ENCODE measurements at regions not wholly inside any gene's neighbourhood (a gene's known extent, or its start where the extent isn't known, plus 50 kb on each side); places are given as distances from the start of the nearest gene placed in this dataset.

DNA sequence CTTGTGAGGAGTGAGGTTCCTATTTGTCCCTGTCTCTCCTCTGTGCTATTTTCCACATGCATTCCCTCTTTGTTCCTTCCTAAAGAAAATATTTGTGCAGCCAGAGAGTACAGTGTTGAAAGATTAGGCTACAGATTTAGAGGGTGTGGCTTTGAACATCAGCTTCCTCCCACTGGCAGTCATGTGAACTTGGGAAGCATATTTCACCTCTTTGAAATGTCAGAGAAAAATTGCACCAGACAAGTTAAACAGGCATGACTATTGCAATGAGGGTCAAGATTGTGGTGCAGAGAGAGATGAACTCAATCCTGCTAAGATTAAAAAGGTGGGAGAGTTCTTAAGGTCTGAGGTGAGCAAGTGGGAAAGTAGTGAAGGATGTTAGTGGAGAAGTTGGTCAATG, 641.0 kb downstream of the DNAH5 start:
- no peak for TF ChIP-seq POLR2A (IDR thresholded peaks at IDR 0.05)
- TF ChIP-seq, protein P1, sequence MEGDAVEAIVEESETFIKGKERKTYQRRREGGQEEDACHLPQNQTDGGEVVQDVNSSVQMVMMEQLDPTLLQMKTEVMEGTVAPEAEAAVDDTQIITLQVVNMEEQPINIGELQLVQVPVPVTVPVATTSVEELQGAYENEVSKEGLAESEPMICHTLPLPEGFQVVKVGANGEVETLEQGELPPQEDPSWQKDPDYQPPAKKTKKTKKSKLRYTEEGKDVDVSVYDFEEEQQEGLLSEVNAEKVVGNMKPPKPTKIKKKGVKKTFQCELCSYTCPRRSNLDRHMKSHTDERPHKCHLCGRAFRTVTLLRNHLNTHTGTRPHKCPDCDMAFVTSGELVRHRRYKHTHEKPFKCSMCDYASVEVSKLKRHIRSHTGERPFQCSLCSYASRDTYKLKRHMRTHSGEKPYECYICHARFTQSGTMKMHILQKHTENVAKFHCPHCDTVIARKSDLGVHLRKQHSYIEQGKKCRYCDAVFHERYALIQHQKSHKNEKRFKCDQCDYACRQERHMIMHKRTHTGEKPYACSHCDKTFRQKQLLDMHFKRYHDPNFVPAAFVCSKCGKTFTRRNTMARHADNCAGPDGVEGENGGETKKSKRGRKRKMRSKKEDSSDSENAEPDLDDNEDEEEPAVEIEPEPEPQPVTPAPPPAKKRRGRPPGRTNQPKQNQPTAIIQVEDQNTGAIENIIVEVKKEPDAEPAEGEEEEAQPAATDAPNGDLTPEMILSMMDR (IDR thresholded peaks at IDR 0.05) = no peak
- TF ChIP-seq EP300 (IDR thresholded peaks at IDR 0.05) = no peak
- TF ChIP-seq POLR2AphosphoS5 (IDR thresholded peaks at IDR 0.05) = no peak

Data from sigmoid colon (tissue), 4 donors.